NCI-H2227 (cell line): ENCODE measurements at regions not wholly inside any gene's neighbourhood (a gene's known extent, or its start where the extent isn't known, plus 50 kb on each side); places are given as distances from the start of the nearest gene placed in this dataset.

Source experiments
- DNase-seq: peaks from one replicate; lab custom pipeline; 2025; ENCODE audit not compliant: unreplicated experiment; lab: John Stamatoyannopoulos, UW

- peak; percentile 8 for DNase-seq
These were observed 361.9 kb upstream of the FSHR start for GRCh38 chr2:49515996-49516782.

- DNase-seq = no peak
These were observed 359.9 kb upstream of the FSHR start for GRCh38 chr2:49514201-49514600.

GRCh38 chr2:49490710-49491109 is 336.4 kb upstream of the FSHR start:
- no peak for DNase-seq

- DNase-seq = no peak
These were observed 332.8 kb upstream of the FSHR start for GRCh38 chr2:49487139-49487538.

- DNase-seq = no peak
These were observed 326.2 kb upstream of the FSHR start for GRCh38 chr2:49480520-49480919.

GRCh38 chr2:49465157-49465831 is 311.0 kb upstream of the FSHR start:
- no peak for DNase-seq

GRCh38 chr2:49459314-49459993 is 305.1 kb upstream of the FSHR start:
- no peak for DNase-seq

GRCh38 chr2:49444005-49444404 is 289.7 kb upstream of the FSHR start:
- DNase-seq = no peak

- DNase-seq = no peak
These were observed 272.7 kb upstream of the FSHR start for GRCh38 chr2:49426996-49427395.

GRCh38 chr2:49416252-49416651 is 261.9 kb upstream of the FSHR start:
- no peak for DNase-seq

- peak; percentile 55 for DNase-seq
These were observed 249.8 kb upstream of the FSHR start for GRCh38 chr2:49404108-49404507.

GRCh38 chr2:49403637-49404036 is 249.3 kb upstream of the FSHR start:
- peak; percentile 56 for DNase-seq

GRCh38 chr2:49379406-49379805 is 225.1 kb upstream of the FSHR start:
- DNase-seq = no peak

GRCh38 chr2:49371128-49371701 is 216.9 kb upstream of the FSHR start:
- no peak for DNase-seq

- no peak for DNase-seq
These were observed 215.3 kb upstream of the FSHR start for GRCh38 chr2:49369650-49370049.

GRCh38 chr2:49369101-49369500 is 214.8 kb upstream of the FSHR start:
- no peak for DNase-seq

GRCh38 chr2:49367003-49367402 is 212.7 kb upstream of the FSHR start:
- DNase-seq = no peak

GRCh38 chr2:49360407-49360767 is 206.1 kb upstream of the FSHR start:
- DNase-seq = no peak

GRCh38 chr2:49359721-49360406 is 205.5 kb upstream of the FSHR start:
- DNase-seq = no peak

GRCh38 chr2:49355611-49356010 is 201.3 kb upstream of the FSHR start:
- DNase-seq = no peak

GRCh38 chr2:49351560-49351959 is 197.2 kb upstream of the FSHR start:
- no peak for DNase-seq
